ENCODE measurements at regions not wholly inside any gene's neighbourhood (a gene's known extent, or its start where the extent isn't known, plus 50 kb on each side); places are given as distances from the start of the nearest gene placed in this dataset.

DNA sequence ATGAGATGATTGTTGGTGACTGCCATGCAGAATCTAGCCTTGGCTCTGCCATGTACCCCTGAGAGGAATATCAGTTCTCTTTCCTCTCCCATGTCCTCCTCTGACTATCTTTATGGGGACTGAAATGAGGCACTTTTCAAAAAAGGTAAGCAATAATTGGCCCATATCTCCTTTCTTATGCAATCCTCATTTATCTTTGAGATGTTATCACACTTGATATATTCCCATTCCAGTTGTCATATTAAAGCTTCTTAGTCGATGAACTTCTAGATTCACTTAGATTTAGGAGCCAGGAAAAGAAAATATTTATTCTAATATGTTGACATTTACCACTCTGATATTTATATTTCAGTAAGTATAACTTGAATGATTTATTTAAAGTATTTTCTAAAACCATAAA lies 55.3 kb upstream of the CXCL8 start:
- Histone ChIP-seq H3K27me3 (no peaks in the 10 kb centered on the region), H3K36me3 (no peaks in the 10 kb centered on the region), H3K4me3 (no peak overlapping the region), H3K4me1 (peaks cover 0 to 13% (median 0%) of the 10 kb centered on the region in 9 donors), H3K9me3 (no peaks in the 10 kb centered on the region), H3K27ac (no peak overlapping the region)
- intact Hi-C loops (cut with DNase I): no loop called here
- DNase-seq (no peak), ATAC-seq (no peak)
- TF ChIP-seq CTCF (IDR thresholded peaks at IDR 0.05): no peak
- 71 to 79% methylated on average over 1 of the region's 1 CpG for WGBS, 2 donors

GRCh38 chr4:73687421-73687820 lies 52.9 kb upstream of the CXCL8 start:
- H3K27ac ChIP-seq: no peak overlapping the region
- ATAC-seq (no peak), DNase-seq (no peak)
- peaks cover 0 to 21% (median 0%) of the 10 kb centered on the region in 9 donors for H3K4me1 ChIP-seq
- H3K4me3 ChIP-seq: no peak overlapping the region
- no peaks in the 10 kb centered on the region for H3K9me3 ChIP-seq
- intact Hi-C loops (cut with DNase I): no loop called here
- H3K27me3 ChIP-seq: no peaks in the 10 kb centered on the region
- 88 to 95% methylated on average over 1 of the region's 1 CpG for WGBS, 2 donors
- no peak for TF ChIP-seq CTCF (IDR thresholded peaks at IDR 0.05)
- no peaks in the 10 kb centered on the region for H3K36me3 ChIP-seq

GRCh38 chr4:73690051-73690738 lies 50.2 kb upstream of the CXCL8 start:
- intact Hi-C loops (cut with DNase I): no loop called here
- ATAC-seq: no peak
- no peak for DNase-seq
- Histone ChIP-seq H3K4me1 (peaks cover 0 to 10% (median 0%) of the 10 kb centered on the region in 9 donors), H3K4me3 (no peak overlapping the region), H3K9me3 (no peaks in the 10 kb centered on the region), H3K36me3 (no peaks in the 10 kb centered on the region), H3K27me3 (no peaks in the 10 kb centered on the region), H3K27ac (no peak overlapping the region)
- TF ChIP-seq CTCF (IDR thresholded peaks at IDR 0.05): no peak

All from heart right ventricle (tissue), 16 donors.